PC-3 (cell line): ENCODE measurements at regions not wholly inside any gene's neighbourhood (a gene's known extent, or its start where the extent isn't known, plus 50 kb on each side); places are given as distances from the start of the nearest gene placed in this dataset.

Experiments used
- ATAC-seq: fragments of 200-7000 bp; cut with Tn5 transposase; 2 replicates; pipeline ENCODE4 v1.9.1; 2020; ENCODE audit warnings: mild to moderate bottlenecking, moderate library complexity
- BruUV-seq: library from RNA; stranded (reverse); fragments of 400-500 nt; replicated peaks from 2 replicates; lab custom pipeline; 2021; lab: Mats Ljungman, UMichigan
- CTCF ChIA-PET: fragments of 300-600 bp; sonication (Branson Sonifier 250); formaldehyde crosslinking; loops from one replicate; lab custom pipeline; 2022; ENCODE audit warnings: antibody characterized with exemption; lab: Charles Lee
- POLR2A ChIA-PET: fragments of 300-600 bp; sonication (Branson Sonifier 250); formaldehyde crosslinking; loops from one replicate; lab custom pipeline; 2022; ENCODE audit warnings: antibody characterized with exemption; ENCODE audit not compliant: unreplicated experiment; lab: Charles Lee
- DNase-seq: peaks from one replicate; pipeline ENCODE4 v3.0.0-alpha.2; 2015
- H2AFZ ChIP-seq: fragments of 300-600 bp; sonication (generic); 2 replicates; pipeline ENCODE4 v1.6.0; 2016; ENCODE audit warnings: antibody characterized with exemption, low read length
- H3F3A ChIP-seq: fragments of 300-600 bp; sonication (generic); one replicate; pipeline ENCODE4 v1.6.0; 2017; ENCODE audit warnings: antibody characterized with exemption, low read length, control low read depth, mild to moderate bottlenecking; ENCODE audit not compliant: unreplicated experiment
- H3K27ac ChIP-seq: fragments of 300-600 bp; sonication (generic); 2 replicates; pipeline ENCODE4 v1.5.1; 2016; ENCODE audit warnings: mild to moderate bottlenecking, low read length
- H3K27me3 ChIP-seq: fragments of 300-600 bp; sonication (generic); 2 replicates; pipeline ENCODE4 v1.6.1; 2016; ENCODE audit warnings: low read length, mixed read lengths
- H3K36me3 ChIP-seq: fragments of 300-600 bp; sonication (generic); 2 replicates; pipeline ENCODE4 v1.6.1; 2016; ENCODE audit warnings: low read depth, mixed run types, low read length, mixed read lengths
- H3K4me1 ChIP-seq: fragments of 300-600 bp; sonication (generic); 2 replicates; pipeline ENCODE4 v1.5.1; 2016; ENCODE audit warnings: low read length; ENCODE audit not compliant: insufficient read depth
- H3K4me2 ChIP-seq: fragments of 300-600 bp; sonication (generic); 2 replicates; pipeline ENCODE4 v1.6.0; 2016; ENCODE audit warnings: low read length
- H3K4me3 ChIP-seq: fragments of 300-600 bp; sonication (generic); 2 replicates; pipeline ENCODE4 v1.5.1; 2016; ENCODE audit warnings: mild to moderate bottlenecking, low read length, mixed read lengths
- H3K79me2 ChIP-seq: fragments of 300-600 bp; sonication (generic); 2 replicates; pipeline ENCODE4 v1.6.1; 2017; ENCODE audit warnings: low read length, mixed read lengths
- H3K9ac ChIP-seq: fragments of 300-600 bp; sonication (generic); 2 replicates; pipeline ENCODE4 v1.6.0; 2016; ENCODE audit warnings: mild to moderate bottlenecking, low read length
- H3K9me2 ChIP-seq: fragments of 300-600 bp; sonication (generic); replicated peaks from 2 replicates; pipeline ENCODE4 v1.6.1; 2016; ENCODE audit warnings: mixed run types, low read length, mixed read lengths
- H3K9me3 ChIP-seq: fragments of 300-600 bp; sonication (generic); 2 replicates; pipeline ENCODE4 v1.6.1; 2016; ENCODE audit warnings: low read length, mixed read lengths
- H4K20me1 ChIP-seq: fragments of 300-600 bp; sonication (generic); 2 replicates; pipeline ENCODE4 v1.6.1; 2016; ENCODE audit warnings: low read length, mixed read lengths
- EZH2 ChIP-seq: fragments of 300-600 bp; sonication (generic); IDR thresholded peaks from one replicate; pipeline ENCODE4 v1.6.1; 2017; ENCODE audit warnings: antibody characterized with exemption, mild to moderate bottlenecking, low read length; ENCODE audit not compliant: unreplicated experiment
- EZH2phosphoT487 ChIP-seq: fragments of 300-600 bp; sonication (generic); IDR thresholded peaks from 2 replicates; pipeline ENCODE4 v1.6.1; 2018; ENCODE audit warnings: mild to moderate bottlenecking, antibody characterized with exemption, low read length, borderline replicate concordance
- intact Hi-C: fragments of 100-400 bp; cut with micrococcal nuclease; formaldehyde crosslinking; loops from 2 replicates; pipeline ENCODE4 v1.9.0; 2023
- TF ChIP-seq, protein P1 (sequence below): fragments of 300-600 bp; sonication (generic); conservative IDR thresholded peaks from 2 replicates; pipeline ENCODE4 v1.5.1; 2017; ENCODE audit warnings: antibody characterized with exemption, low read depth, mild to moderate bottlenecking, low read length

- POLR2A ChIA-PET, result no interaction called here
These were observed 182.7 kb upstream of the C14orf180 start for GRCh38 chr14:104396682-104397470.

DNA sequence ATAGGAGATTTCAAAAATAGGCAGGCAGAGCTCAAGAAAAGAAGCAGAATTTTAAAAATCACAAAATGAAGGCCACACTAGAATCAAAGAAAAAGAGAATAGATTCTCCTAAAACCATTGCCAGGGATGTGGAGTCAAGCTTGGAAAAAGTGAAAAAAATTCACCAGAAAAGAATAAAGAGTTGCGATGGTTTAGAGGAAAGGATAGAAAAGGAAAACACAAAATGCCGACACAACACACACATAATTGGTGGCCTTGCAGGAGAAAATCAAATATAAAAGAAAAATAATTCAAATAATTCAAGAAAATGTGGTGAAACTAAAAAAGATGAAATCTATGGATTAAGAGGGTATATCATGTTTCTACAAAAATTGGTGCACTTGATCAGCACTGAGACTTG, 181.6 kb upstream of the C14orf180 start:
- DNase-seq, result no peak
- CTCF ChIA-PET, result no interaction called here
- H3K4me2 ChIP-seq, result no peak overlapping the region
- no peaks in the 10 kb centered on the region for H3F3A ChIP-seq
- no peak overlapping the region for H2AFZ ChIP-seq
- no peak overlapping the region for H3K9ac ChIP-seq
- no peak overlapping the region for H3K4me3 ChIP-seq
- ATAC-seq, result no peak
- no TSS peak for BruUV-seq
- H3K4me1 ChIP-seq, result no peaks in the 10 kb centered on the region
- no peaks in the 10 kb centered on the region for H3K36me3 ChIP-seq
- no peaks in the 10 kb centered on the region for H3K9me2 ChIP-seq
- H3K79me2 ChIP-seq, result no peaks in the 10 kb centered on the region
- H4K20me1 ChIP-seq, result no peaks in the 10 kb centered on the region
- intact Hi-C loops, result no loop called here
- peaks cover 61% of the 10 kb centered on the region for H3K27me3 ChIP-seq
- peaks cover 11% of the 10 kb centered on the region for H3K9me3 ChIP-seq
- H3K27ac ChIP-seq, result no peak overlapping the region
- POLR2A ChIA-PET, result no interaction called here
- TF ChIP-seq EZH2 (no peak), EZH2phosphoT487 (no peak)
- TF ChIP-seq, protein P1, sequence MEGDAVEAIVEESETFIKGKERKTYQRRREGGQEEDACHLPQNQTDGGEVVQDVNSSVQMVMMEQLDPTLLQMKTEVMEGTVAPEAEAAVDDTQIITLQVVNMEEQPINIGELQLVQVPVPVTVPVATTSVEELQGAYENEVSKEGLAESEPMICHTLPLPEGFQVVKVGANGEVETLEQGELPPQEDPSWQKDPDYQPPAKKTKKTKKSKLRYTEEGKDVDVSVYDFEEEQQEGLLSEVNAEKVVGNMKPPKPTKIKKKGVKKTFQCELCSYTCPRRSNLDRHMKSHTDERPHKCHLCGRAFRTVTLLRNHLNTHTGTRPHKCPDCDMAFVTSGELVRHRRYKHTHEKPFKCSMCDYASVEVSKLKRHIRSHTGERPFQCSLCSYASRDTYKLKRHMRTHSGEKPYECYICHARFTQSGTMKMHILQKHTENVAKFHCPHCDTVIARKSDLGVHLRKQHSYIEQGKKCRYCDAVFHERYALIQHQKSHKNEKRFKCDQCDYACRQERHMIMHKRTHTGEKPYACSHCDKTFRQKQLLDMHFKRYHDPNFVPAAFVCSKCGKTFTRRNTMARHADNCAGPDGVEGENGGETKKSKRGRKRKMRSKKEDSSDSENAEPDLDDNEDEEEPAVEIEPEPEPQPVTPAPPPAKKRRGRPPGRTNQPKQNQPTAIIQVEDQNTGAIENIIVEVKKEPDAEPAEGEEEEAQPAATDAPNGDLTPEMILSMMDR, result no peak

More at GRCh38 chr14:104396682-104397470, 182.7 kb upstream of the C14orf180 start:
- CTCF ChIA-PET, result no interaction called here
- DNase-seq (no peak), ATAC-seq (no peak)
- Histone ChIP-seq H3K9me3 (peaks cover 11% of the 10 kb centered on the region), H3K36me3 (no peaks in the 10 kb centered on the region), H3K4me3 (no peak overlapping the region), H3K27ac (no peak overlapping the region), H3K4me1 (no peaks in the 10 kb centered on the region), H3K4me2 (no peak overlapping the region), H3K27me3 (peaks cover 65% of the 10 kb centered on the region), H2AFZ (no peak overlapping the region), H4K20me1 (no peaks in the 10 kb centered on the region), H3K9me2 (no peaks in the 10 kb centered on the region), H3F3A (no peaks in the 10 kb centered on the region), H3K9ac (no peak overlapping the region), H3K79me2 (no peaks in the 10 kb centered on the region)
- TF ChIP-seq EZH2phosphoT487 (no peak), EZH2 (no peak)
- TF ChIP-seq, protein P1, result no peak
- BruUV-seq, result no TSS peak
- intact Hi-C loops, result no loop called here

DNA sequence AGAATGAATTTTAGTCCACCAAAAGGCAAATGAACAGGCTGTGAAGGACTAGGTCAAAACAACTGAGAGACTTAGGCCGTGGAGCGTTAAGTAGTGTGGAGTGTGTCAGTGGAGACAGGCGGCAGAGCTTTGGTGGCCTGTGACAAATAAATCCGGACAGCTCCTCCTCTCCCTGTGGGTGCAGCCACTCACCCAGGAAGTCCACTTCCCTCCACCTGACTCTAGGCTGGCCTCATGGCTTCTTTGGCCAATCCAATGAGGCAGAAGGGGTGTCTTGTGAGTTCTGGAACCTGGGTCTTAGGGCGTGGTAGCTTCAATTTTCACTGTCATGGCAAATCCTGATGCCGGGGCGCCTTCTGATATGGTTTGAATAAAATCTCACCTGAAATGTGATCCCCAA, 180.9 kb upstream of the C14orf180 start:
- TF ChIP-seq EZH2phosphoT487 (no peak), EZH2 (no peak)
- TF ChIP-seq, protein P1, result no peak
- no peak overlapping the region for H3K27ac ChIP-seq
- no peaks in the 10 kb centered on the region for H4K20me1 ChIP-seq
- peaks cover 11% of the 10 kb centered on the region for H3K9me3 ChIP-seq
- BruUV-seq, result no TSS peak
- no peaks in the 10 kb centered on the region for H3K79me2 ChIP-seq
- POLR2A ChIA-PET, result no interaction called here
- intact Hi-C loops, result no loop called here
- H2AFZ ChIP-seq, result no peak overlapping the region
- no peaks in the 10 kb centered on the region for H3K36me3 ChIP-seq
- no peaks in the 10 kb centered on the region for H3K4me1 ChIP-seq
- no peaks in the 10 kb centered on the region for H3K9me2 ChIP-seq
- ATAC-seq, result no peak
- no peak for DNase-seq
- peaks cover 61% of the 10 kb centered on the region for H3K27me3 ChIP-seq
- no peak overlapping the region for H3K4me3 ChIP-seq
- H3K4me2 ChIP-seq, result no peak overlapping the region
- CTCF ChIA-PET, result interaction anchor here (0.5 kb wide), 1 partner anchor 241 kb away, joined by 3 read pairs; no protein-coding TSS in a partner anchor
- no peaks in the 10 kb centered on the region for H3F3A ChIP-seq
- no peak overlapping the region for H3K9ac ChIP-seq
